ENCODE measurements at regions not wholly inside any gene's neighbourhood (a gene's known extent, or its start where the extent isn't known, plus 50 kb on each side); places are given as distances from the start of the nearest gene placed in this dataset.

GRCh38 chr4:176902710-176903323, 110.1 kb upstream of the VEGFC start:
- no peak for DNase-seq (ENCODE audit: low spot score)

GRCh38 chr4:176906709-176907108, 114.0 kb upstream of the VEGFC start:
- DNase-seq (ENCODE audit: low spot score) = no peak

GRCh38 chr4:176910646-176911045, 117.9 kb upstream of the VEGFC start:
- DNase-seq (ENCODE audit: low spot score) = no peak

DNA sequence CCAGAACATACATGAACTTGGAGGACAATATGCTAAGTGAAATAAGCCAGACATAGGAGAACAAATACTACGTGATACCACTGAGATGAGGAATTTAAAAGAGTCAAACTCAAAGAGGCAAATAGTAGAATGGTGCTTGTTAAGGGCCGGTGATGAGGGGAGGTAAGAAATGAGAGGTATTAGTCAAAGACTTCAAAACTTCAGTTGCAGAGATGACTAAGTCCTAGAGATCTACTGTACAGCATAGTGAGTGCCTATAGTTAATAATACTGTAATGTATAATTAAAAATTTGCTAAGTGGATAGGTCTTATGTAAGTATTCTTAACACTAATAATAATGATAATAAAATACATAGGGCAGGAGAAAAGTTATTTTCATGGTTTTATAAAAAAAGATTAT, 126.9 kb upstream of the VEGFC start:
- DNase-seq (ENCODE audit: low spot score) = no peak

- DNase-seq (ENCODE audit: low spot score) = no peak
Measured at GRCh38 chr4:176920694-176921093, 128.0 kb upstream of the VEGFC start.

GRCh38 chr4:176921256-176921655, 128.5 kb upstream of the VEGFC start:
- no peak for DNase-seq (ENCODE audit: low spot score)

- no peak for DNase-seq (ENCODE audit: low spot score)
Measured at GRCh38 chr4:176924238-176924637, 131.5 kb upstream of the VEGFC start.

GRCh38 chr4:176925962-176926361, 133.2 kb upstream of the VEGFC start:
- DNase-seq (ENCODE audit: low spot score) = no peak

DNA sequence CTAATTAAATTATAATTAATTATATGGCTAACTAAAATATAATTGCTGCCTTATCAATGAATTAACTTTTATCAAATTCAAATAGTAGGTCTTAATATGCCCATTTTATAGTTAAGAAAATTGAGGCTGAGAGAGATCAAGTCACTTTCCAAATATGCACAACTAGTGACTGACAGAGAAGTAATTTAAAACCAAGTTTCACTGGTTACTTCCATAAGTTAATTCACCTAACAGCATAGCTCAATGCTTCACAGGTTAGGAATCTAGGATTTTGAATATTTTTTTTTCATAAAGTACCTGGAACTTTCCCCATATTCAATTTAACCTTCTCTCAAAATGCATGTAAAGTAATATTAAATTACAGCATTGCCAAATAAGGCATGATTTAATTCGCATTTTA, 134.4 kb upstream of the VEGFC start:
- DNase-seq (ENCODE audit: low spot score) = no peak

- no peak for DNase-seq (ENCODE audit: low spot score)
Measured at GRCh38 chr4:176927664-176928063, 134.9 kb upstream of the VEGFC start.

GRCh38 chr4:176939445-176939844, 146.7 kb upstream of the VEGFC start:
- no peak for DNase-seq (ENCODE audit: low spot score)

- no peak for DNase-seq (ENCODE audit: low spot score)
Measured at GRCh38 chr4:176945334-176945733, 152.6 kb upstream of the VEGFC start.

GRCh38 chr4:176949029-176949428, 156.3 kb upstream of the VEGFC start:
- no peak for DNase-seq (ENCODE audit: low spot score)

GRCh38 chr4:176953021-176953420, 160.3 kb upstream of the VEGFC start:
- no peak for DNase-seq (ENCODE audit: low spot score)

DNA sequence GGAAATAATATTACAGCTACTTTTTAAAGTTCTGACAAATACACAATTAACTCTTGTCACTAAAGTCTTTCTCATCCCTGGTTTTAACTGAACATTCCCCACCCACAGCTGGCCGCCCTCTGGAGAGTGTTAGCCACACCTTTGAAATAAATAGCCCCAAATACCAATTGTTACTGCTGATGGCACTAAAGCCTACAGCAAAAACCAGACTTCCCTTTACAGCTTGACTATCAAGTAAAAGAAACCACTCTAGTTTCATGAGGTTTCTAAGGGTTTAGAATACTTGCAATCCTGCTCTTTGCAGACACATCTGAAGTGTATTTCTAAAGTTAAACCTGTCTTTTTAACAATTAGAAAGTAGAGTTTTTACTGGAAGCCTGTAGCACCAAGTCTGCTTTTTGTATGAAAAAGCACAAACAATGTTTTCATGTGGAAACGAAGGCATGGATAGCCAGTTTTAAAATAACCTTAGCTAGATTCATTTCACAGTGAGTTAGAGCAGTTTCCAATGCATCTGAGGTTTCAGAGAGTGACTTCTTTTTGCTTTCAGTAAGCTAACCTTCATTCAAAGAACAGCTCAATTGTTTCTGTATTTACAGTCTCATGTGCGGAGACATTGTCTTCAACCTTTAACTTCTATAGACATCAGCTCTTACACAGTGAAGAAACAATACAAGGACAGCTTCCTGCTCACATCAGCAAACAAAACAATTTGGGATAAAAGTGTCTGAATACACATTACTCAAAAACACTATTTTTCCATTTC, 164.8 kb upstream of the VEGFC start:
- DNase-seq (ENCODE audit: low spot score) = no peak

DNA sequence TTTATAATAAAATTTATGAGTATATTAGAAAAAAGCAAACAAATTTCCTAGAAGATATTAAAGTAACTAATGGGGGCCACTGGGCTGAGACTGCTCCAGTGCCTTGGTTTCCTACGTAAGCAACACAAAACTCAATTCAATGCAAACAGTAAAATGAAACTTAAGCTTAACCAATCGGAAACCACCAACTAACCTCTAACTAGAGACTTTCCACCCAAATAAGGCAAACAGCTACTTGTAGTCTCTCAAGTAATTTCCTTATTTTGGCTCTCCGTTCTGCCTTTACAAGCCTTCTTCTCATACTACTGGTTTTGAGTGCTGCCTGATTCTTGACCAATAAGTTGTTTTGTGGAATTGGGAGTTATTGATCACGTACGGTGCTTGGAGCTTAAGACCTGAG, 167.3 kb upstream of the VEGFC start:
- no peak for DNase-seq (ENCODE audit: low spot score)

DNA sequence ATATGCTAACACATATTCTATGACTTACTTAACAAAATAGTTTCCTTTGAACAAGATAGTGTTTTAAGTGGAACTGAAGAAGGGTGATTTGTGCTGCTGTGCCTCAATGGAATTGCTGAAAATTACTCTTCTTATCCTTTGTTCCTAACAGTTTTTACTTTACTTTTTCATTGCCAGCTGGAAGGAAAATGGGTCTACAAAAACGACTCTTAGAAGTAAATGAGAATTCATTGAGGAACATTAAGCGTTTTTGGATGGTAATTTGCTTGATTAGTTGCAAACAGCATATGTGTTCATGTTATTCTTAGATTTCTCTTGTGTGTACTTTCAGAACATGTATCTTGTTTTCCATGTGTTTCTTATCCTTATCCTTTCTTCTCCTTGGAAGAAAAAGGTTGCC, 170.4 kb upstream of the VEGFC start:
- DNase-seq (ENCODE audit: low spot score) = no peak

DNA sequence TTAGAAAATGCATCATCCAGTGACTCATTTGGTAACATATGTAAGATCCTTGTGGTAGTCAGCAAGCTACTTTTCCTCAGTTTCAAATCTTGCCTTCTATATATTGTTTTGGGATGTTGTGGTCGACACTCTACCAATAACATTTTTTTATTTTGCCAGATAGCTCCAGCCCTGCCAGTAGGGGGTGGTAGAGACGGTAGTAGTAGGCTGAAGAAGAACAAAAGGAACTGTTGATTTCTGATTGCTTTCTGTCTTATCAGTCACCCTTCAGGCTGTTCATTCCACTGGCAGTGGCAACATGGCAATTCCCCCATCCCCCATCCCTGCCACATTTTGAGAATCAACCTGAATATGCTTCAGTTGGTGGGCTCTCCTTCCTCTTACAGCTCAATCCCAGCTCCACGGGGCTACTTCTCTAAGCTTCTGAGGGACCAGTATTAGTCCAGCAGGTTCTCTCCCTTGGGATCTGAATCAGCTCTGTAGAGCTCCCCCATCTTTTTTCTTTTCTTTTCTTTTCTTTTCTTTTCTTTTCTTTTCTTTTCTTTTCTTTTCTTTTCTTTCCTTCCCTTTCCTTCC, 171.5 kb upstream of the VEGFC start:
- no peak for DNase-seq (ENCODE audit: low spot score)

DNA sequence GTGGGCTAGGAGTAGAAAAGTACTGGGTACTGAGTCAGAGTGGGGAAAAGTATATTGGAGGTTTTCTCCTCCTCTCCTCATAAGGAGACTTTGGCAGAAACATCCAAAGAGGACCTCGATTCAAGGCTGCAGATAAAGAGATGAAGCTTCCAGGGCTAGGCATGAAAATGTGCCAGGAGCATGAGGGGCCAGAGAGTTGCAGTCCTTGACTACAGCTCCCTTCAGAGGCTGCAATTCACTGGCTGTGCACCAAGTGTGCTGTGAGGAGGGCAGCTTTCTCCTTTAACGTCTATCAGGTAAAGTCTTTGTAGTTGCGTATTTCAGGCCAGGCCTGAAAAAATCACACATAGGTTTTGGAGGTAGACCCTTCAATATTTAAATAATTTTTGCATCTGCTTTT, 174.9 kb upstream of the VEGFC start:
- no peak for DNase-seq (ENCODE audit: low spot score)

- DNase-seq (ENCODE audit: low spot score) = no peak
Measured at GRCh38 chr4:176968094-176968493, 175.4 kb upstream of the VEGFC start.

GRCh38 chr4:176969011-176969410, 176.3 kb upstream of the VEGFC start:
- DNase-seq (ENCODE audit: low spot score) = no peak

- DNase-seq (ENCODE audit: low spot score) = no peak
Measured at GRCh38 chr4:176970853-176971252, 178.1 kb upstream of the VEGFC start.

DNA sequence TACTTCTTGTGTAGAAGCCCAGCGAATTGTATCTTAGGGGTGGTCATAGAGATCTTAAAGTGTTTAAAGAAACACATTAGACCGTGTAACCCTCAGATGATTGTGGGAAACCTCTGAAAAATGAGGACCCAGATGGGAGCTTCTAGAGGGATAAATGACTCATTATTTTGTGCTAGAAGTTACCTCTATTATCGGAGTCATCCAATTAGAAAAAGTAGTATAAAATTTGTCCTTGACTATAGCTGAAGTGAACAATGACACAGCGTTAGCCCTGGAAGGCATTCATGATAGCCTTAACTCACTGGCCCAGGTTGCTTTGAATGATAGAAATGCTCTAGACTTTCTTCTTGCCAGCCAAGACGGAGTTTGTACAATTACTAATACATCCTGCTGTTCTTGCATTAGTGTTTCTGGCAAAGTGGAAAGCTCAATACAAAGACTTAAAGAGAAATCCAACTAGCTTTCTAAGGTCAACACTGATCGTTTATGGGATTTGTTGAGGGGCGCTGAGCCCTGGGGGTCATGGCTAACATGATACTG, 178.9 kb upstream of the VEGFC start:
- no peak for DNase-seq (ENCODE audit: low spot score)
